Type B pancreatic cell (in vitro differentiated cells): ENCODE measurements at regions not wholly inside any gene's neighbourhood (a gene's known extent, or its start where the extent isn't known, plus 50 kb on each side); places are given as distances from the start of the nearest gene placed in this dataset.

Source experiments
- DNase-seq: peaks from one replicate; pipeline ENCODE4 v3.0.0; 2021; ENCODE audit warnings: mixed read lengths; ENCODE audit not compliant: unreplicated experiment; ENCODE audit errors: extremely low spot score
- H3K27ac Mint-ChIP-seq: 2 replicates; pipeline ENCODE4 v1.8.0; 2021; ENCODE audit warnings: mild to moderate bottlenecking, mixed read lengths
- H3K27me3 Mint-ChIP-seq: 2 replicates; pipeline ENCODE4 v1.8.0; 2021; ENCODE audit warnings: mixed read lengths
- H3K36me3 Mint-ChIP-seq: 2 replicates; pipeline ENCODE4 v1.8.0; 2021; ENCODE audit warnings: mixed read lengths
- H3K4me1 Mint-ChIP-seq: one replicate; pipeline ENCODE4 v1.8.0; 2021; ENCODE audit warnings: mixed read lengths; ENCODE audit not compliant: unreplicated experiment
- H3K4me3 Mint-ChIP-seq: 2 replicates; pipeline ENCODE4 v1.8.0; 2021; ENCODE audit warnings: mild to moderate bottlenecking, mixed read lengths
- H3K9me3 Mint-ChIP-seq: 2 replicates; pipeline ENCODE4 v1.8.0; 2021; ENCODE audit warnings: mixed read lengths
- TF ChIP-seq, protein P1 (sequence below): fragments of 200-600 bp; sonication (generic); conservative IDR thresholded peaks from 2 replicates; pipeline ENCODE4 v1.5.0; 2021; ENCODE audit warnings: antibody characterized with exemption, mild to moderate bottlenecking

DNA sequence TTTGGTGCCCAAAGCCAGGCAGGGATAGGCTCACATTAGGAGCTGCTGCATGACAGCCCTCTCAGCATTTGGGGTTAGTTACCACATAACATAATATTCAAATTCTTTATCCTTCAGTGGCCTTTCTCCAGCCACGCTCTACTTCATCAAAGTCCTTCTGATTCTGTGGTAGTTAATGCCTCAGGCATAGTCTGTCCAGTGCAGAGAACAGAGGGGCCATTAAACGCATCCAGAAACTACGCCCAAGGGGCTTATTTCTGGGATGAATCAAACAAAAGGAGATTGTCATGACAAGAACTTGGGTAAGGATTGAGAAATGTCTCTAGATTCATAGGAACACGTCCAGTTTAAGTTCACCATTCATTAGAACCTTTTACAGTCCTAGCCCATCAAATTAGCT is 183.4 kb upstream of the PLXNC1 start:
- TF ChIP-seq, protein P1, sequence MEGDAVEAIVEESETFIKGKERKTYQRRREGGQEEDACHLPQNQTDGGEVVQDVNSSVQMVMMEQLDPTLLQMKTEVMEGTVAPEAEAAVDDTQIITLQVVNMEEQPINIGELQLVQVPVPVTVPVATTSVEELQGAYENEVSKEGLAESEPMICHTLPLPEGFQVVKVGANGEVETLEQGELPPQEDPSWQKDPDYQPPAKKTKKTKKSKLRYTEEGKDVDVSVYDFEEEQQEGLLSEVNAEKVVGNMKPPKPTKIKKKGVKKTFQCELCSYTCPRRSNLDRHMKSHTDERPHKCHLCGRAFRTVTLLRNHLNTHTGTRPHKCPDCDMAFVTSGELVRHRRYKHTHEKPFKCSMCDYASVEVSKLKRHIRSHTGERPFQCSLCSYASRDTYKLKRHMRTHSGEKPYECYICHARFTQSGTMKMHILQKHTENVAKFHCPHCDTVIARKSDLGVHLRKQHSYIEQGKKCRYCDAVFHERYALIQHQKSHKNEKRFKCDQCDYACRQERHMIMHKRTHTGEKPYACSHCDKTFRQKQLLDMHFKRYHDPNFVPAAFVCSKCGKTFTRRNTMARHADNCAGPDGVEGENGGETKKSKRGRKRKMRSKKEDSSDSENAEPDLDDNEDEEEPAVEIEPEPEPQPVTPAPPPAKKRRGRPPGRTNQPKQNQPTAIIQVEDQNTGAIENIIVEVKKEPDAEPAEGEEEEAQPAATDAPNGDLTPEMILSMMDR: no peak
- Mint-ChIP-seq H3K4me3 (no peak overlapping the region), H3K4me1 (peaks cover 1% of the 10 kb centered on the region), H3K36me3 (no peaks in the 10 kb centered on the region), H3K27me3 (peaks cover 10% of the 10 kb centered on the region), H3K27ac (no peak overlapping the region), H3K9me3 (no peaks in the 10 kb centered on the region)
- no peak for DNase-seq

DNA sequence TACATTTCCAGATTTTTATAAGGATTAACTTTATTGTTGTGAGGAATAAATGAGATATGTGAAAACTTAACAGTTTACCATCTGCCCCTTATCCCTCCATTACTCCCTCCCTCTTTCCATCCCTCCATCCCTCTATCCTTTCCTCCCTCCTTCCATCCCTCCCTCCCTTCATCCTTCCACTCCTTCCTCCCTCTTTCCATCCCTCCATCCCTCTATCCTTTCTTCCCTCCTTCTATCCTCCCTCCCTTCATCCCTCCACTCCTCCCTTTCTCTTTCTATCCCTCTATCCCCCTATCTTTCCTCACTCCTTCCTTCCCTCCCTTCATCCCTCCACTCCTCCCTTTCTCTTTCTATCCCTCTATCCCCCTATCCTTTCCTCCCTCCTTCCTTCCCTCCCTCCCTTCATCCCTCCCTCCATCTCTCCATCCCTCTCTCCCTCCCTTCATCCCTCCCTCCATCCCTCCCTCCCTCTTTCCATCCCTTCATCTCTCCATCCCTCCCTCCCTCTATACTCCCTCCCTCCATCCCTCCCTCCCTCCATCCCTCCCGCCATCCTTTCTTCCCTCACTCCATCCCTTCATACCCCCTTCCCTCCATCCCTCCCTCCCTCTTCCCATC is 181.8 kb upstream of the PLXNC1 start:
- no peak overlapping the region for H3K4me3 Mint-ChIP-seq
- no peak for DNase-seq
- H3K36me3 Mint-ChIP-seq: no peaks in the 10 kb centered on the region

DNA sequence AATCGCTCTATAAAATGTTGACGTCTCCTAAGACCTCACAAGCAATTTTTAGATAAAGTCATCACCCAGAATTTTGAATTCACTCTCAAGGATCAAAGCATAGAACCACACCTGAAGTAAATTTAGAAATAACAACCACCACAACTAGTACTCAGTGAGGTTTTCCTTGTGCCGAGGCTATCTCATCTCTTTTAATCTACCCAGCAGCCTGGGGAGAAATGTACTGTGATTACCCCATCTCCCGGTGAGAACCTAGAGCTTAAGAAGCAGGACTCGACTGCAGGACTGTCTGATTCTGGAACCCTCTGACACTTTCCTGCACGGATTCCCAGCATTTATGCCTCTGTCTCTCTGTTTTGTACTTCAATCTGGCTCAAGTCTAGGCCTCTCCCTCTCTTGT is 180.9 kb upstream of the PLXNC1 start:
- peaks cover 10% of the 10 kb centered on the region for H3K27me3 Mint-ChIP-seq
- TF ChIP-seq, protein P1: no peak

More for the DNA sequence above, 181.8 kb upstream of the PLXNC1 start:
- Mint-ChIP-seq H3K27me3 (peaks cover 10% of the 10 kb centered on the region), H3K27ac (no peak overlapping the region), H3K9me3 (peaks cover 7% of the 10 kb centered on the region), H3K4me1 (peaks cover 14% of the 10 kb centered on the region)
- TF ChIP-seq, protein P1: no peak

DNA sequence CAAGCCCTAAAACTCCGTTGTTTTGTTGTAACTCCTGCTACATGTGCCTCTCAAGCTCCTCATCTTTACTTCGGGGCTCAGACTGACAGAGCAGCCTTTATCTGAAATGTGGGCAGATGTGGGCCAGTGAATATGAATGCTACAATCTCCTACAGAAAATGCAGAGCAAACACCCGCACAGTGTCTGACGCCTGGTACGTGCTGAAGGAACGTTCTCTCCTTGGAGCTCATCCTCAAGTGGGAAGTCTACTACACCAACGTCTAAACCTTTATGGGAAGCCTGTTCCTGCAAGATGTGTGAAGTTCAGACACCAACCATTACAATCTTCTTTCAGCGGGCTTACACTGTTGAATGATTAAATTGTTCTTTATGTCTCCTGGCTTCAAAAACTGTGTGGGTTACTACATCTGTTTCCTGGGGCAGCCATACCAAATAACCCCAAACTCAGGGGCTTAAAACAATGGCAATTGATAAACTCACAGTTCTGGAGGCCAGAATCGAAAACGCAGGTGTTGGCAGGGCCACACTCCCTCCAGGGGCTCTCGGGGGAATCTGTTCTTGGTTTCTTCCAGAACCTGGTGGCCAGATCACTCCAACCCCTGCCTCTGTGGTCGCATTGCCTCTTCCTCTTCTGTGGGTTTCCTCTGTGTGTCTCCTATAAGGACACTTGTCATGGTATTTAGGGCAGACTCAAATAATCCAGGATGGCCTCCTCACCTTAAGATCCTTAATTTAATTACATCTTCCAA is 179.7 kb upstream of the PLXNC1 start:
- H3K9me3 Mint-ChIP-seq: peaks cover 7% of the 10 kb centered on the region
- H3K27ac Mint-ChIP-seq: no peak overlapping the region
- peaks cover 14% of the 10 kb centered on the region for H3K4me1 Mint-ChIP-seq
- no peak overlapping the region for H3K4me3 Mint-ChIP-seq
- H3K36me3 Mint-ChIP-seq: no peaks in the 10 kb centered on the region
- H3K27me3 Mint-ChIP-seq: peaks cover 10% of the 10 kb centered on the region
- DNase-seq: no peak
- TF ChIP-seq, protein P1: no peak

More for the DNA sequence above, 180.9 kb upstream of the PLXNC1 start:
- Mint-ChIP-seq H3K9me3 (peaks cover 7% of the 10 kb centered on the region), H3K4me1 (peaks cover 14% of the 10 kb centered on the region), H3K36me3 (no peaks in the 10 kb centered on the region), H3K4me3 (no peak overlapping the region), H3K27ac (peak overlapping the region; percentile 18)
- no peak for DNase-seq

DNA sequence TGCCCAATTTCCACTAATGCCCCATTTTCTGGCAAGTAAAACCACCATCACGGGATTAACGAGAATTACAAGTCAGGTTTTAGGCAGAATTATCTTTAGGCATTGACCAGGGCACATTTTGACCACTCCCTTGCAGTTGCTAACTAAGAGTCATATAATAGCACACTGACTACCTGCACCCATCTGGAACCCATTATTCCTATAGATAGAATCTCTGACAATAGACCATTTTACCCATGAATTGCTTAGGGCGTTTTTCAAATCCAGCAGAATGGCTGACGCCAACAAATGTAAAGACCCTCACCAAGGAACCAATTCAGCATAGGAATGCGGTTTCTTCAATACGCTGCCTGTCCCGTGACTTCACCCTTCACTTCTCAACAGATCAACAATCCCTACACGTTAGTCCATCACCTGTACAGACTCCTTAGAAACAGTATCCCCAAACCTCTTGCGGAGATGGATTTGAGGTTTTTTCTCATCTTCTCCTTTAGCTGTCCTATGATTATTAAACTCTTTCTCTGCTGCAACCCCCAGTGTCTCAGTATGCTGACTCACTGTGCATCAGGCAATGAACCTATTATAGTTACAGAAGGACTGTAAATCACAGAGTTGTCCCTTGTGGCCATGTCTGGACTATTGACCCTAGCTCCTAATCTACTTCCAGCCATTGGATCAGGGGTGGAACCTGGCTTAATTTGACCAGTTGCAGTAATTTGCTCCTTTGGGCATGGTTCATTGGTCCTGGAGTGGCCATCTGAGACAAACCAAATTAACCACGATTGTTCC is 177.3 kb upstream of the PLXNC1 start:
- no peak for DNase-seq
- TF ChIP-seq, protein P1: no peak
- peaks cover 4% of the 10 kb centered on the region for H3K27me3 Mint-ChIP-seq
- no peaks in the 10 kb centered on the region for H3K36me3 Mint-ChIP-seq
- peaks cover 14% of the 10 kb centered on the region for H3K4me1 Mint-ChIP-seq
- peaks cover 7% of the 10 kb centered on the region for H3K9me3 Mint-ChIP-seq
- peak overlapping the region; percentile 60 for H3K27ac Mint-ChIP-seq
- H3K4me3 Mint-ChIP-seq: no peak overlapping the region
